ENCODE measurements at regions not wholly inside any gene's neighbourhood (a gene's known extent, or its start where the extent isn't known, plus 50 kb on each side); places are given as distances from the start of the nearest gene placed in this dataset.

GRCh38 chr4:23685471-23685870 is 204.4 kb downstream of the PPARGC1A start:
- no peaks in the 10 kb centered on the region; the same call in 1 of the 2 replicates for H3K27me3 ChIP-seq (ENCODE audit: control insufficient read depth, insufficient read depth, low read length)
- H3K9me1 ChIP-seq (ENCODE audit: insufficient read depth, low read length) = no peaks in the 10 kb centered on the region
- intact Hi-C loops (cut with micrococcal nuclease) = no loop called here
- no peaks in the 10 kb centered on the region for H3K4me1 ChIP-seq (ENCODE audit: control insufficient read depth, insufficient read depth, low read length)
- no peaks in the 10 kb centered on the region for H4K20me1 ChIP-seq (ENCODE audit: insufficient read depth, low read length)
- DNase-seq (no peak), ATAC-seq (ENCODE audit: low read depth) (no peak)
- H3K23ac ChIP-seq (ENCODE audit: low read depth, low read length) = no peak overlapping the region
- TF ChIP-seq RAD21 (IDR thresholded peaks at IDR 0.05; ENCODE audit: low read length) (no peak), CTCF (conservative IDR thresholded peaks at IDR 0.05; ENCODE audit: low read depth, low read length) (no peak), CHD1 (IDR thresholded peaks at IDR 0.05; ENCODE audit: low read depth, low read length) (no peak), RFX5 (IDR thresholded peaks at IDR 0.05; ENCODE audit: low read depth, low read length) (no peak), USF2 (IDR thresholded peaks at IDR 0.05; ENCODE audit: low read depth, low read length) (no peak), POLR2A (IDR thresholded peaks at IDR 0.05; ENCODE audit: low read depth, low read length) (no peak), NFE2L2 (IDR thresholded peaks at IDR 0.05; ENCODE audit: low read depth, low read length) (no peak), RCOR1 (IDR thresholded peaks at IDR 0.05; ENCODE audit: insufficient replicate concordance, low read length) (no peak), FOS (IDR thresholded peaks at IDR 0.05; ENCODE audit: low read depth, low read length) (no peak), ELK1 (IDR thresholded peaks at IDR 0.05; ENCODE audit: borderline replicate concordance, low read depth, low read length) (no peak), MXI1 (IDR thresholded peaks at IDR 0.05; ENCODE audit: borderline replicate concordance, low read depth, low read length) (no peak), MAZ (IDR thresholded peaks at IDR 0.05; ENCODE audit: borderline replicate concordance, low read depth, low read length) (no peak), BHLHE40 (IDR thresholded peaks at IDR 0.05; ENCODE audit: low read depth, low read length) (no peak), CEBPB (IDR thresholded peaks at IDR 0.05; ENCODE audit: low read depth, low read length) (no peak), MAFK (IDR thresholded peaks at IDR 0.05; ENCODE audit: low read depth, low read length) (no peak), SMC3 (IDR thresholded peaks at IDR 0.05; ENCODE audit: low read depth, low read length) (no peak)
- dilution Hi-C loops (cut with HindIII; ENCODE audit: low sequenced_read_pairs, unreplicated experiment) = no loop called here
- H2BK5ac ChIP-seq (ENCODE audit: low read depth, low read length, poor library complexity, severe bottlenecking) = no peak overlapping the region
- H2BK20ac ChIP-seq (ENCODE audit: low read depth, low read length) = no peak overlapping the region
- in situ Hi-C loops (cut with MboI; ENCODE audit: low sequenced_read_pairs) = loop anchor here (25.0 kb wide), 1 partner anchor 727 kb away; no protein-coding TSS in a partner anchor
- no peak overlapping the region for H3K4ac ChIP-seq (ENCODE audit: low read depth, low read length)
- no peak overlapping the region for H4K5ac ChIP-seq (ENCODE audit: low read depth, low read length)
- no peaks in the 10 kb centered on the region for H3K79me1 ChIP-seq (ENCODE audit: low read depth in 1 of 2, low read length in 2 of 2)
- H2AFZ ChIP-seq (replicated peaks; ENCODE audit: low read length, poor library complexity) = no peak overlapping the region
- no peaks in the 10 kb centered on the region for H3K36me3 ChIP-seq (ENCODE audit: control insufficient read depth, insufficient read depth, low read length)
- POLR2A ChIA-PET (ENCODE audit: unreplicated experiment) = no interaction called here
- 100% methylated on average over 1 of the region's 4 CpGs; no CpG with 5 or more reads in 1 of the 2 experiments for WGBS, 2 experiments (ENCODE audit: extremely low coverage in 2 of 2, insufficient read length in 1 of 2)
- no peak overlapping the region for H2BK15ac ChIP-seq (ENCODE audit: low read depth, low read length)
- H2AK9ac ChIP-seq (replicated peaks; ENCODE audit: low read depth, low read length, poor library complexity) = no peak overlapping the region
- no peak overlapping the region for H3K4me2 ChIP-seq (ENCODE audit: low read depth, low read length)
- CTCF ChIA-PET = no interaction called here
- no peak overlapping the region for H3K4me3 ChIP-seq (ENCODE audit: insufficient read depth, low read depth, low read length)
- no TSS peak for BruUV-seq (replicated peaks)
- no peak overlapping the region for H2BK120ac ChIP-seq (ENCODE audit: low read depth, low read length)
- no peak overlapping the region for H3K18ac ChIP-seq (ENCODE audit: low read depth, low read length)
- no peak overlapping the region for H2AK5ac ChIP-seq (ENCODE audit: low read depth, low read length)
- H3K9ac ChIP-seq (ENCODE audit: low read depth, low read length) = no peak overlapping the region
- H3K14ac ChIP-seq (replicated peaks; ENCODE audit: low read depth, low read length) = no peak overlapping the region
- no peak overlapping the region for H4K8ac ChIP-seq (ENCODE audit: low read depth in 2 of 2, low read length in 2 of 2)
- H3K27ac ChIP-seq (ENCODE audit: insufficient read depth, low read length) = no peak overlapping the region
- H3K9me3 ChIP-seq (ENCODE audit: control insufficient read depth, insufficient read depth, low read length) = no peaks in the 10 kb centered on the region
- H4K91ac ChIP-seq (ENCODE audit: insufficient read depth, low read depth, low read length) = no peak overlapping the region
- no peak overlapping the region for H3K56ac ChIP-seq (ENCODE audit: extremely low read depth, insufficient read depth, low read length)
